GM21619 (cell line): ENCODE measurements at regions not wholly inside any gene's neighbourhood (a gene's known extent, or its start where the extent isn't known, plus 50 kb on each side); places are given as distances from the start of the nearest gene placed in this dataset.

Experiments used
- ATAC-seq: cut with Tn5 transposase; IDR thresholded peaks from one replicate; pipeline ENCODE4 v1.9.1; 2021; ENCODE audit not compliant: unreplicated experiment

- no peak for ATAC-seq
These were observed 396.7 kb upstream of the C1orf87 start for GRCh38 chr1:60470246-60470645.

DNA sequence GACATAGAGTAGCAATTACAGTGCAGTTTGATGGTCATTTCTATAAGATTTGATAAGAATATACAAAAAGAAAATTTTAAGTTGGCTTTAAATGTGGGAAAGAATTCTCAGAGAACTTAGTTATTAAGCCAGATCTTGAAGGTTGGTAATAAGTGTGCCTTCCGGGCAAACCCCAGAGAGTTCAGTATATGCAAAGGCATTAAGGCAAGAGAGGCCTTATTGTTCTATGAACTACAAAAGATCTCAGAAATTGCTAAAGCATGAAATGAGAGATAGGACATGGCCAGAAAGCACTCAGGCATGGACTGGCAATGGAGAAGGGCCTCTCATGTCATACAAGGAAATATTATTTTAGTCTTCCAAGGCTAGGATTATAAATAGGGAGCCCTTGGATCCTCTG is 390.2 kb upstream of the C1orf87 start:
- ATAC-seq: no peak

GRCh38 chr1:60463146-60463545 is 389.6 kb upstream of the C1orf87 start:
- no peak for ATAC-seq

GRCh38 chr1:60461925-60462595 is 388.5 kb upstream of the C1orf87 start:
- no peak for ATAC-seq

- ATAC-seq: no peak
These were observed 384.5 kb upstream of the C1orf87 start for GRCh38 chr1:60458111-60458510.

DNA sequence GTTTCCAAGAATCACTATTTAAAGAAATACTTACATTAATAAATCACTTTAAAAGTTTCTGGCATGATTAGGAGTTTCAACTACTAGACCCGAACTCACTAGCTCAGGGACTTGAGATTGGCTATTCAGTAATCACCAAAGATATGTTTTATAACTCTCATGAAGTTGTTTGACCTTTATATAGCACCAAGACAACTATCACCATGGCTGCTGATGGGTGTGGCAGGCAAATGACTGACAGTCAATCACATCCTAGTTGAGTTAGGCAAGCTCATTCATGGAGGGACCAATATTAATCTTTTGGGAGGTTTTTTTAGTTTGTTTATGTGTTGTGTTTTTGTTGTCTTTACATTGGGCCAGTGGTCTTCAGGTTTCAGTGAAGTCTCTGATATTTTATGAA is 376.3 kb upstream of the C1orf87 start:
- ATAC-seq: no peak

- no peak for ATAC-seq
These were observed 375.3 kb upstream of the C1orf87 start for GRCh38 chr1:60448850-60449249.

DNA sequence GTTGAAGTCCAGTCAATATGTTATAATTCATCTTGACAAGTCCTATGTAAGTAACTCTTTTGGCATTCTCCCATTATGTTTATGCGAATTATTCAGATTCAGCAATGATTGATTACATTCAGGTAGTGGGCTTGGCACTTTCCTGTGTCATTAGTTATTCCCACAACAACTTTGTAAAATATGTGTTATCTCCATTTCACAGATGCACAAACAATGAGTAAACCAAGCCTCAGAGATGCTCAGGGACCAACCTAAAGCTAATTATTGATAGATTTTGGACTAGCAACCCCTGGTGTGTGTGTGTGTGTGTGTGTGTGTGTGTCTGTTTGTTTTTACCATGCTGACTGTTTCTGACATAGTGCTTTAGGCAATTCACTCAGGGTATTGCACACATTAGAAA is 371.1 kb upstream of the C1orf87 start:
- ATAC-seq: no peak

GRCh38 chr1:60436186-60436585 is 362.6 kb upstream of the C1orf87 start:
- ATAC-seq: no peak

DNA sequence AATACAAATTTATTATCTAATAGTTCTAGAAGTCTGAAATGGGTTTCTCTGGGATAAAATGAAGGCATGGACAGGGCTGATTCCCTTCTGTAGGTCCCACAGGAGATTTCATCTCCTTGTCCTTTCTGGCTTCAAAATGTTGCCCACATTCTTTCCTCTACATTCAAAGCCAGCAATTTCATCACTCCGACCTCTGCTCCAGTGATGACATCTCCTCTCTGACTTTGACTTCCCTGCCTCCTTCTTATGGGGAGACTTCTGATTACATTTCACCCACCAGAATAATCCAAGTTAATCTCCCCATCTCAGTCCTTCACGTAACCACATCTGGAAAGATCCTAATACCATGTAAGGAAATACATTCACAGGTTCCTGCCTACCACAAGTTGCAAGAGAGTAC is 358.0 kb upstream of the C1orf87 start:
- ATAC-seq: no peak

- ATAC-seq: no peak
These were observed 356.8 kb upstream of the C1orf87 start for GRCh38 chr1:60430375-60430774.

- no peak for ATAC-seq
These were observed 354.6 kb upstream of the C1orf87 start for GRCh38 chr1:60428127-60428526.

DNA sequence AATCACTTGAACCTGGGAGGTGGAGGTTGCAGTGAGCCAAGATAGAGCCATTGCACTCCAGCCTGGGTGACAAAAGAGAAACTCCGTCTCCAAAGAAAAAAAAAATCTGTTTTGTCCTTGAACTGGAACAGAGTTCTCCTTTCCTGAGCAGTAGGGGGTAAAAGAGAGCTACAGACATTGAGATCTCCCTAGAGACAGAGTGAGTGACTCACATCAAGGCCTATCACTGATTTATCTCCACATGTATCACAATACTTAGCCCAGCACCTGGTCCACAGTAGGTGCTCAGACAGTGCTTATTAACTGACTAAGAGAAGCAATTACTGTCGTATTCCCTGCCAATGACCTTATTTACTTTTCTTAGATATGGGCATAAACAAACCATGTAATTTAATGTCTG is 354.1 kb upstream of the C1orf87 start:
- no peak for ATAC-seq

DNA sequence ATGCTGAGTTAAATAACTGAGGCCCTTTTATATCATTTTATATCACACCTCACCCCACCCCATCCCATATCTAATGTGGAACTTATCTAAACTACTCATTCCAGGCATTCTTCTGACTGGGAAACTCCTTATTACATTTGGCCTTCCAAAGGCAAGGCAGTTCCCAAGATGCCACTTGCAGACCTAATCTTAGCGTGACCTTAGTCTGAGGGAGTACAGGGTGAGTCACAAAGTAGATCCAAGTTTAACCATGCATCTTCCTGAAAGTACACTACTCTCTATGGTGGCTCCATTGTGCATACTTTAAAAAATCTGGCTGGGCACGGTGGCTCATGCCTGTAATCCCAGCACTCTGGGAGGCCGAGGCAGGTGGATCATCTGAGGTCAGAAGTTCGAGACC is 353.6 kb upstream of the C1orf87 start:
- no peak for ATAC-seq

DNA sequence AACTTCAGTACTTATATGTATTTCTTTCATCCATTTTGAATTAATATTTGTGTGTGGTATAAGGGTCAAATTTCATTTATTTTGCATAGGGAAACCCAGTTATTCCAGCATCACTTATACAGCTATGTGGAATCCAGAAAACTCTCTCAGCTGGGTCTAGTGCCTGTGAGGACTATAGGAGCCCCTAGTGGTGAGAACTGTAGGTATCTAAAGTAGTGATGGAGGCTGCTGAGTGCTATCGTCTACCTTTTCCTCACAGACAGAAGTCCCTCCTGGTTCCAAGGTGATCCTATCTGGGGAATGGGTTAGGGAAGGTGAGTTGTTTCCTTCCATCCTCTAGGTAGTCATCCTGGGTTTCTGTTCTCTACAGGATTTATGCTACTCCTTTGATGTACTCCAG is 352.0 kb upstream of the C1orf87 start:
- no peak for ATAC-seq

DNA sequence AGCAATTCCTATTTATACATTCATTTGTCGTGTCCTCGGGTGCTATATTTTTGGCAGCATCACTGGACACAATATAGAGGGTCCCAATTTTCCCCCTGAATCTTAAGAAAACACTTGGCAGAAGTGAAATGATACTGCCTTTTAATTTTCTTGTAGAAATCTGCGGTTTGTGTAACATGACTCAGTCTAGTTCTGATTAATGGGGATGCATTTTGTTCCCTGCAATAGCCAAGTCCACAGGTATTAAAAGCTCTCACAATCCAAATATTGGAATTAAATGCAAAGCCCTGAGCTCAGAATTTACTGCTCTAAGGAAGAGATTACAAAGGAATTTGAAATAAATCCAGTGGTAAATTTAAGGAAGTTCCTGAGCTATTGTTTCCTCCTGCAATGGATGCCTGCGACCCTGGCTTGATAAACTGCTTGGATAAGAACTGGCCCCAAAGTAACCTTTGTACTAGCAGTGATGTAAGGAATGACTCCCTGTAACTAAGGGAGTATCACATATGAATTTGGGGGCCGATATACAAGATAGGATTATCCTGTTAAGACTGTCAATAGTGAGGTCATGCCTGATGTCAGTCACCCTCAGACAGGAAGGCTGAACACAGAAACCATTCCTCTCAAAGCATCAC is 349.7 kb upstream of the C1orf87 start:
- ATAC-seq: no peak

DNA sequence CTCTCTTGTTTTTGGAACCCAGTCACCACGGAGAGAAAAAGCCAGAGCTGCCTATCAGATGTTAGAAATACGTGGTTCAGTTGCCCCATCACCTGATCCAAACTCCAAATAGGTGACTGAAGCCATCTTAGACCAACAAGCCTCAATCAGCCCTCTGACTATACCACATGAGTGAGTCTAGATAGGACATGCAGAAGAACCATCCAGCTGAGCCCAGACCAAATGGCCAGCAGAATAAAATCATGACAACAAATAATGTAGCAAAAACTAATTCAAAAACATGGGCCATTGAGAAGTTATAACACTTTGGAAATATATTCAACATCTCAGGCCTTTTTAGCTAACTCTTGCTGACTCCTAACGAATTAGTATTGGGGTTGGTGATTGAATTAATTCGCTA is 348.4 kb upstream of the C1orf87 start:
- ATAC-seq: no peak

GRCh38 chr1:60419023-60419422 is 345.5 kb upstream of the C1orf87 start:
- ATAC-seq: no peak

GRCh38 chr1:60415696-60416095 is 342.1 kb upstream of the C1orf87 start:
- ATAC-seq: no peak

- no peak for ATAC-seq
These were observed 339.5 kb upstream of the C1orf87 start for GRCh38 chr1:60413091-60413490.

GRCh38 chr1:60411591-60411990 is 338.0 kb upstream of the C1orf87 start:
- ATAC-seq: no peak

DNA sequence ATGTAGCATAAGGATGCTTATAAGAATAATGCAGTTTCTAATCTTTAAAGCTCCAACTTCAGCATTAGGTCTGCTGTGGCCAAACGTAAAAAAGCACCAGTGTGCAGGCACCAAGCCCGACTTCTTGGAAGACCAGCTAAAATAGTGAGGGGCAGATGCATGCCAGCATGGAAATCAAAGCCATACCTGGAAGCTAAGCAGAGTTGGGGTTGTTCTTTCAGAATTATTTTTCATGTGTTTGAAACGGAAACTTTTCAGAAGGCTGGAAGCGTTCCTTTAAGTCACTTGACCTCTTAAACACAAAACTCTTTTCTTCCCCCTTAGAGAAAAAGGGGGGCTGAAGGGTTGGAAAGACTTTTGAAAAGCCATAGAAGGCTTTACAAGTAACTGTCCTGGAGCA is 329.2 kb upstream of the C1orf87 start:
- no peak for ATAC-seq

- ATAC-seq: no peak
These were observed 328.6 kb upstream of the C1orf87 start for GRCh38 chr1:60402216-60402615.
